Glomerular visceral epithelial cell (primary cell): ENCODE measurements at regions not wholly inside any gene's neighbourhood (a gene's known extent, or its start where the extent isn't known, plus 50 kb on each side); places are given as distances from the start of the nearest gene placed in this dataset.
"Not testable (repeated sequence)": the region's sequence is repeated elsewhere in the genome, so short reads cannot be mapped to it uniquely, and the experiment has no call there.

ENCODE experiments used
- DNase-seq: peaks from one replicate; pipeline ENCODE4 v3.0.0-alpha.2; 2016; ENCODE audit errors: extremely low spot score

- no peak for DNase-seq
Measured at GRCh38 chr17:34076743-34077631, 178.1 kb upstream of the CCL2 start.

- DNase-seq = no peak
Measured at GRCh38 chr17:34081269-34081668, 173.8 kb upstream of the CCL2 start.

GRCh38 chr17:34082404-34082803, 172.7 kb upstream of the CCL2 start:
- no peak for DNase-seq

GRCh38 chr17:34089042-34089441, 166.0 kb upstream of the CCL2 start:
- DNase-seq = not testable (repeated sequence)

- DNase-seq = no peak
Measured at GRCh38 chr17:34090593-34090992, 164.5 kb upstream of the CCL2 start.

- no peak for DNase-seq
Measured at GRCh38 chr17:34091975-34092374, 163.1 kb upstream of the CCL2 start.

- no peak for DNase-seq
Measured at GRCh38 chr17:34095106-34095505, 160.0 kb upstream of the CCL2 start.

GRCh38 chr17:34098699-34099098, 156.4 kb upstream of the CCL2 start:
- no peak for DNase-seq

GRCh38 chr17:34099859-34100515, 155.1 kb upstream of the CCL2 start:
- no peak for DNase-seq

- no peak for DNase-seq
Measured at GRCh38 chr17:34107019-34107418, 148.1 kb upstream of the CCL2 start.

GRCh38 chr17:34110315-34110714, 144.8 kb upstream of the CCL2 start:
- no peak for DNase-seq

- DNase-seq = no peak
Measured at GRCh38 chr17:34113089-34113488, 142.0 kb upstream of the CCL2 start.

GRCh38 chr17:34114174-34114573, 140.9 kb upstream of the CCL2 start:
- DNase-seq = no peak

- DNase-seq = no peak
Measured at GRCh38 chr17:34116306-34116705, 138.8 kb upstream of the CCL2 start.

GRCh38 chr17:34117332-34117731, 137.8 kb upstream of the CCL2 start:
- no peak for DNase-seq

GRCh38 chr17:34117811-34118210, 137.3 kb upstream of the CCL2 start:
- no peak for DNase-seq

- DNase-seq = no peak
Measured at GRCh38 chr17:34118564-34118963, 136.5 kb upstream of the CCL2 start.

GRCh38 chr17:34121311-34121710, 133.8 kb upstream of the CCL2 start:
- DNase-seq = no peak

GRCh38 chr17:34122515-34122914, 132.6 kb upstream of the CCL2 start:
- no peak for DNase-seq

GRCh38 chr17:34125010-34125409, 130.1 kb upstream of the CCL2 start:
- no peak for DNase-seq

GRCh38 chr17:34125921-34126320, 129.2 kb upstream of the CCL2 start:
- no peak for DNase-seq

- DNase-seq = no peak
Measured at GRCh38 chr17:34126496-34126895, 128.6 kb upstream of the CCL2 start.

GRCh38 chr17:34126965-34127364, 128.1 kb upstream of the CCL2 start:
- no peak for DNase-seq
